Immature natural killer cell (primary cell): ENCODE measurements at regions not wholly inside any gene's neighbourhood (a gene's known extent, or its start where the extent isn't known, plus 50 kb on each side); places are given as distances from the start of the nearest gene placed in this dataset.

Experiments used
- DNase-seq, 3 donors: peaks; one replicate each; pipeline ENCODE4 v3.0.0; 2022; ENCODE audit warnings: mixed read lengths in 1 of 3
- H3K27ac Mint-ChIP-seq, 6 donors: one replicate each; pipeline ENCODE4 v1.8.0; 2020; ENCODE audit warnings: mixed read lengths in 6 of 6, mild to moderate bottlenecking in 5 of 6, inconsistent platforms in 4 of 6, moderate library complexity in 3 of 6
- H3K27me3 Mint-ChIP-seq, 3 donors: one replicate each; pipeline ENCODE4 v1.8.0; 2020 to 2021; ENCODE audit warnings: low read depth in 3 of 3, mild to moderate bottlenecking in 3 of 3, mixed read lengths in 3 of 3, moderate library complexity in 3 of 3, inconsistent platforms in 1 of 3
- H3K36me3 Mint-ChIP-seq, 3 donors: one replicate each; pipeline ENCODE4 v1.8.0; 2020; ENCODE audit warnings: mixed read lengths in 3 of 3, inconsistent platforms in 2 of 3, mild to moderate bottlenecking in 2 of 3
- H3K4me1 Mint-ChIP-seq, 2 donors: one replicate each; pipeline ENCODE4 v1.8.0; 2020; ENCODE audit warnings: inconsistent platforms in 2 of 2, mild to moderate bottlenecking in 2 of 2, mixed read lengths in 2 of 2, moderate library complexity in 1 of 2
- H3K4me3 Mint-ChIP-seq, 5 donors: one replicate each; pipeline ENCODE4 v1.8.0; 2020; ENCODE audit warnings: mild to moderate bottlenecking in 5 of 5, mixed read lengths in 5 of 5, inconsistent platforms in 3 of 5, moderate library complexity in 3 of 5
- H3K9me3 Mint-ChIP-seq, 6 donors: one replicate each; pipeline ENCODE4 v1.8.0; 2020; ENCODE audit warnings: mild to moderate bottlenecking in 6 of 6, mixed read lengths in 6 of 6, inconsistent platforms in 4 of 6, moderate library complexity in 3 of 6

- Mint-ChIP-seq H3K27me3 (peaks cover 0 to 4% (median 1%) of the 10 kb centered on the region in 3 donors), H3K4me1 (no peaks in the 10 kb centered on the region), H3K4me3 (no peak overlapping the region), H3K9me3 (peaks cover 7 to 54% (median 26%) of the 10 kb centered on the region in 6 donors), H3K27ac (no peak overlapping the region), H3K36me3 (no peaks in the 10 kb centered on the region)
- DNase-seq = no peak
These were observed 783.6 kb downstream of the CBLN2 start for GRCh38 chr18:71760541-71760940.

- no peak overlapping the region for H3K27ac Mint-ChIP-seq
- H3K36me3 Mint-ChIP-seq = no peaks in the 10 kb centered on the region
- no peaks in the 10 kb centered on the region for H3K4me1 Mint-ChIP-seq
- H3K4me3 Mint-ChIP-seq = no peak overlapping the region
- H3K27me3 Mint-ChIP-seq = peaks cover 0 to 1% (median under 1%) of the 10 kb centered on the region in 3 donors
- DNase-seq = no peak
- H3K9me3 Mint-ChIP-seq = peaks cover 22 to 60% (median 32%) of the 10 kb centered on the region in 6 donors
These were observed 789.9 kb downstream of the CBLN2 start for GRCh38 chr18:71754246-71754645.

GRCh38 chr18:71743634-71744033, 800.5 kb downstream of the CBLN2 start:
- no peak overlapping the region for H3K4me3 Mint-ChIP-seq
- H3K9me3 Mint-ChIP-seq = peaks cover 7 to 36% (median 24%) of the 10 kb centered on the region in 6 donors
- H3K36me3 Mint-ChIP-seq = no peaks in the 10 kb centered on the region
- no peak overlapping the region for H3K27ac Mint-ChIP-seq
- DNase-seq = no peak
- H3K4me1 Mint-ChIP-seq = no peaks in the 10 kb centered on the region
- peaks cover 0 to 2% (median 0%) of the 10 kb centered on the region in 3 donors for H3K27me3 Mint-ChIP-seq

- no peaks in the 10 kb centered on the region for H3K27me3 Mint-ChIP-seq
- H3K36me3 Mint-ChIP-seq = no peaks in the 10 kb centered on the region
- H3K4me1 Mint-ChIP-seq = no peaks in the 10 kb centered on the region
- H3K9me3 Mint-ChIP-seq = peaks cover 7 to 42% (median 21%) of the 10 kb centered on the region in 6 donors
- H3K27ac Mint-ChIP-seq = no peak overlapping the region
- no peak overlapping the region for H3K4me3 Mint-ChIP-seq
- DNase-seq = no peak
These were observed 814.5 kb downstream of the CBLN2 start for GRCh38 chr18:71729611-71730010.

- Mint-ChIP-seq H3K9me3 (peaks cover 14 to 40% (median 23%) of the 10 kb centered on the region in 6 donors), H3K4me3 (no peak overlapping the region), H3K27me3 (peaks cover 0 to 2% (median 0%) of the 10 kb centered on the region in 3 donors), H3K27ac (no peak overlapping the region), H3K36me3 (peaks cover 0 to 4% (median 0%) of the 10 kb centered on the region in 3 donors), H3K4me1 (no peaks in the 10 kb centered on the region)
- no peak for DNase-seq
These were observed 816.2 kb downstream of the CBLN2 start for GRCh38 chr18:71727909-71728308.

- Mint-ChIP-seq H3K4me1 (no peaks in the 10 kb centered on the region), H3K4me3 (no peak overlapping the region), H3K36me3 (peaks cover 0 to 4% (median 0%) of the 10 kb centered on the region in 3 donors), H3K27ac (no peak overlapping the region), H3K9me3 (peaks cover 12 to 53% (median 20%) of the 10 kb centered on the region in 6 donors), H3K27me3 (peaks cover 0 to 2% (median 0%) of the 10 kb centered on the region in 3 donors)
- DNase-seq = no peak
These were observed 818.9 kb downstream of the CBLN2 start for GRCh38 chr18:71725256-71725655.

- peaks cover 8 to 37% (median 17%) of the 10 kb centered on the region in 6 donors for H3K9me3 Mint-ChIP-seq
- H3K27ac Mint-ChIP-seq = no peak overlapping the region
- no peaks in the 10 kb centered on the region for H3K4me1 Mint-ChIP-seq
- DNase-seq = no peak
- H3K27me3 Mint-ChIP-seq = peaks cover 0 to 2% (median 0%) of the 10 kb centered on the region in 3 donors
- no peak overlapping the region for H3K4me3 Mint-ChIP-seq
- H3K36me3 Mint-ChIP-seq = no peaks in the 10 kb centered on the region
These were observed 836.1 kb downstream of the CBLN2 start for GRCh38 chr18:71707985-71708500.

- Mint-ChIP-seq H3K27ac (no peak overlapping the region), H3K4me3 (no peak overlapping the region), H3K9me3 (peaks cover 8 to 43% (median 18%) of the 10 kb centered on the region in 6 donors), H3K36me3 (no peaks in the 10 kb centered on the region), H3K4me1 (no peaks in the 10 kb centered on the region), H3K27me3 (peaks cover 0 to 2% (median 0%) of the 10 kb centered on the region in 3 donors)
- no peak for DNase-seq
These were observed 836.7 kb downstream of the CBLN2 start for GRCh38 chr18:71707400-71707799.

GRCh38 chr18:71689416-71690160, 854.6 kb downstream of the CBLN2 start:
- no peak overlapping the region for H3K4me3 Mint-ChIP-seq
- H3K9me3 Mint-ChIP-seq = peaks cover 8 to 33% (median 14%) of the 10 kb centered on the region in 6 donors
- no peak overlapping the region for H3K27ac Mint-ChIP-seq
- no peaks in the 10 kb centered on the region for H3K36me3 Mint-ChIP-seq
- peaks cover 0 to 3% (median 0%) of the 10 kb centered on the region in 3 donors for H3K27me3 Mint-ChIP-seq
- DNase-seq = no peak
- no peaks in the 10 kb centered on the region for H3K4me1 Mint-ChIP-seq

GRCh38 chr18:71682591-71682990, 861.6 kb downstream of the CBLN2 start:
- no peak for DNase-seq
- H3K4me1 Mint-ChIP-seq = no peaks in the 10 kb centered on the region
- no peak overlapping the region for H3K27ac Mint-ChIP-seq
- peaks cover 9 to 46% (median 29%) of the 10 kb centered on the region in 6 donors for H3K9me3 Mint-ChIP-seq
- H3K4me3 Mint-ChIP-seq = no peak overlapping the region
- H3K27me3 Mint-ChIP-seq = peaks cover 0 to 3% (median 0%) of the 10 kb centered on the region in 3 donors
- H3K36me3 Mint-ChIP-seq = peaks cover 0 to 4% (median 0%) of the 10 kb centered on the region in 3 donors

- H3K9me3 Mint-ChIP-seq = peaks cover 4 to 43% (median 23%) of the 10 kb centered on the region in 6 donors
- H3K4me3 Mint-ChIP-seq = no peak overlapping the region
- H3K4me1 Mint-ChIP-seq = no peaks in the 10 kb centered on the region
- peaks cover 0 to under 1% (median 0%) of the 10 kb centered on the region in 3 donors for H3K36me3 Mint-ChIP-seq
- H3K27ac Mint-ChIP-seq = no peak overlapping the region
- no peak for DNase-seq
- H3K27me3 Mint-ChIP-seq = no peaks in the 10 kb centered on the region
These were observed 866.0 kb downstream of the CBLN2 start for GRCh38 chr18:71678144-71678543.

- no peak overlapping the region for H3K4me3 Mint-ChIP-seq
- no peaks in the 10 kb centered on the region for H3K4me1 Mint-ChIP-seq
- H3K27ac Mint-ChIP-seq = no peak overlapping the region
- no peak for DNase-seq
- peaks cover 5 to 33% (median 13%) of the 10 kb centered on the region in 6 donors for H3K9me3 Mint-ChIP-seq
- no peaks in the 10 kb centered on the region for H3K36me3 Mint-ChIP-seq
- H3K27me3 Mint-ChIP-seq = no peaks in the 10 kb centered on the region
These were observed 870.2 kb downstream of the CBLN2 start for GRCh38 chr18:71673954-71674353.

- H3K4me3 Mint-ChIP-seq = no peak overlapping the region
- DNase-seq = no peak
- peaks cover 5 to 33% (median 13%) of the 10 kb centered on the region in 6 donors for H3K9me3 Mint-ChIP-seq
- no peaks in the 10 kb centered on the region for H3K4me1 Mint-ChIP-seq
- H3K27ac Mint-ChIP-seq = no peak overlapping the region
- no peaks in the 10 kb centered on the region for H3K36me3 Mint-ChIP-seq
- H3K27me3 Mint-ChIP-seq = no peaks in the 10 kb centered on the region
These were observed 870.6 kb downstream of the CBLN2 start for GRCh38 chr18:71673498-71673897.

GRCh38 chr18:71666481-71666880, 877.7 kb downstream of the CBLN2 start:
- no peak overlapping the region for H3K27ac Mint-ChIP-seq
- H3K9me3 Mint-ChIP-seq = peaks cover under 1 to 14% (median 10%) of the 10 kb centered on the region in 6 donors
- no peak for DNase-seq
- H3K4me3 Mint-ChIP-seq = no peak overlapping the region
- H3K36me3 Mint-ChIP-seq = no peaks in the 10 kb centered on the region
- H3K27me3 Mint-ChIP-seq = peaks cover 0 to 3% (median 0%) of the 10 kb centered on the region in 3 donors
- no peaks in the 10 kb centered on the region for H3K4me1 Mint-ChIP-seq
